Adrenal gland (tissue), 9 donors: ENCODE measurements at regions not wholly inside any gene's neighbourhood (a gene's known extent, or its start where the extent isn't known, plus 50 kb on each side); places are given as distances from the start of the nearest gene placed in this dataset.

ENCODE experiments used
- DNase-seq, 7 donors: peaks; one replicate each; pipeline ENCODE4 v3.0.0-alpha.2; 2019 to 2020
- H3K27ac ChIP-seq, 5 donors: fragments of 200-600 bp; sonication (generic) in 4 of 5; 1 replicate in 3 of 5; 2 replicates in 2 of 5; pipeline versions ENCODE4 v1.5.1 to v1.8.0; 2016 to 2020; ENCODE audit warnings: mild to moderate bottlenecking in 1 of 5
- H3K27me3 ChIP-seq: fragments of 200-600 bp; 2 replicates; pipeline ENCODE4 v1.8.0; 2021
- H3K36me3 ChIP-seq, 2 donors: fragments of 200-600 bp; replicated peaks in 1 of 2; 1 replicate in 1 of 2; 2 replicates in 1 of 2; pipeline versions ENCODE4 v1.5.1 to v1.8.0; 2018 to 2022
- H3K4me1 ChIP-seq, 2 donors: fragments of 200-600 bp; replicated peaks in 1 of 2; 1 replicate in 1 of 2; 2 replicates in 1 of 2; pipeline versions ENCODE4 v1.5.1 to v1.8.0; 2018 to 2021
- H3K4me3 ChIP-seq, 4 donors: fragments of 200-600 bp; sonication (generic) in 3 of 4; one replicate each; pipeline ENCODE4 v1.5.1; 2016 to 2018
- H3K9me3 ChIP-seq, 3 donors: fragments of 200-600 bp; sonication (generic) in 1 of 3; replicated peaks in 1 of 3; 1 replicate in 2 of 3; 2 replicates in 1 of 3; pipeline versions ENCODE4 v1.5.1 to v1.8.0; 2016 to 2021
- CTCF ChIP-seq, 6 experiments: fragments of 450-650 bp in 4 of 6; fragments of 200-600 bp in 2 of 6; sonication (generic) in 1 of 6; IDR thresholded peaks; 1 replicate in 5 of 6; 2 replicates in 1 of 6; pipeline versions ENCODE4 v1.5.1 to v1.8.0; 2016 to 2021; ENCODE audit warnings: antibody characterized with exemption in 6 of 6, mild to moderate bottlenecking in 2 of 6, moderate library complexity in 1 of 6
- POLR2A ChIP-seq, 2 donors: fragments of 450-650 bp; IDR thresholded peaks; one replicate each; pipeline ENCODE4 v1.6.1; 2017; ENCODE audit warnings: antibody characterized with exemption in 2 of 2, mild to moderate bottlenecking in 2 of 2, moderate library complexity in 1 of 2
- WGBS, 4 donors: extraction: QIAGEN DNeasy Blood & Tissue Kit in 2 of 4; methylation state at CpG; one replicate each; pipeline versions ENCODE4 v1.1.5 to v1.1.7; 2013 to 2017; 5-methylcytosine and 5-hydroxymethylcytosine counted together
- intact Hi-C, 2 donors: fragments of 100-400 bp; cut with DNase I; formaldehyde crosslinking; loops; one replicate each; pipeline versions ENCODE4 v1.14.1 to v1.15.0; 2022 to 2023
- donor health status: healthy with polysubstance abuse.
- donor health status: Bipolar disorder and iron deficiency.
- donor health status: DM: yes; HTN: yes; CAD: no.
- donor health status: DM: no; HTN: no; CAD: no.
- donor health status: DM: no; HTN: no; CAD: no.

- no peak for DNase-seq
- H3K27ac ChIP-seq, result no peak overlapping the region
- H3K36me3 ChIP-seq, result no peaks in the 10 kb centered on the region
- no peaks in the 10 kb centered on the region for H3K4me1 ChIP-seq
- no peaks in the 10 kb centered on the region for H3K27me3 ChIP-seq
- TF ChIP-seq POLR2A (IDR thresholded peaks at IDR 0.05) (no peak), CTCF (IDR thresholded peaks at IDR 0.05) (no peak)
- WGBS, 4 donors, result 71 to 79% (median 74%) methylated on average over 2 of the region's 2 CpGs
- intact Hi-C loops, result no loop called here
- H3K4me3 ChIP-seq, result no peak overlapping the region
- no peaks in the 10 kb centered on the region for H3K9me3 ChIP-seq
Observed at GRCh38 chr4:166518315-166518714, 645.3 kb downstream of the TLL1 start.

GRCh38 chr4:166518776-166519175, 645.7 kb downstream of the TLL1 start:
- DNase-seq, result no peak
- Histone ChIP-seq H3K27me3 (no peaks in the 10 kb centered on the region), H3K27ac (no peak overlapping the region), H3K4me3 (no peak overlapping the region), H3K4me1 (no peaks in the 10 kb centered on the region), H3K36me3 (no peaks in the 10 kb centered on the region), H3K9me3 (no peaks in the 10 kb centered on the region)
- intact Hi-C loops, result no loop called here
- no peak for TF ChIP-seq POLR2A (IDR thresholded peaks at IDR 0.05)
- TF ChIP-seq CTCF (IDR thresholded peaks at IDR 0.05), result no peak
- 42 to 49% (median 47%) methylated on average over 3 of the region's 3 CpGs for WGBS, 4 donors

GRCh38 chr4:166519774-166520173, 646.7 kb downstream of the TLL1 start:
- no peak for DNase-seq
- intact Hi-C loops, result no loop called here
- WGBS, 4 donors, result 79 to 86% (median 81%) methylated on average over 5 of the region's 5 CpGs
- H3K27me3 ChIP-seq, result no peaks in the 10 kb centered on the region
- TF ChIP-seq POLR2A (IDR thresholded peaks at IDR 0.05) (no peak), CTCF (IDR thresholded peaks at IDR 0.05) (no peak)
- no peak overlapping the region for H3K4me3 ChIP-seq
- no peaks in the 10 kb centered on the region for H3K9me3 ChIP-seq
- no peaks in the 10 kb centered on the region for H3K36me3 ChIP-seq
- no peaks in the 10 kb centered on the region for H3K4me1 ChIP-seq
- H3K27ac ChIP-seq, result no peak overlapping the region

GRCh38 chr4:166527500-166527899, 654.5 kb downstream of the TLL1 start:
- Histone ChIP-seq H3K27ac (no peak overlapping the region), H3K36me3 (no peaks in the 10 kb centered on the region), H3K27me3 (no peaks in the 10 kb centered on the region), H3K4me3 (no peak overlapping the region), H3K4me1 (no peaks in the 10 kb centered on the region), H3K9me3 (no peaks in the 10 kb centered on the region)
- no peak for DNase-seq
- TF ChIP-seq CTCF (IDR thresholded peaks at IDR 0.05) (no peak), POLR2A (IDR thresholded peaks at IDR 0.05) (no peak)
- 58 to 73% (median 64%) methylated on average over 3 of the region's 3 CpGs for WGBS, 4 donors
- intact Hi-C loops, result no loop called here
